ENCODE measurements at regions not wholly inside any gene's neighbourhood (a gene's known extent, or its start where the extent isn't known, plus 50 kb on each side); places are given as distances from the start of the nearest gene placed in this dataset.

GRCh38 chr1:168926236-168926635, 180.3 kb upstream of the ATP1B1 start:
- no peak for TF ChIP-seq CTCF (conservative IDR thresholded peaks at IDR 0.05; ENCODE audit: control insufficient read depth, insufficient read depth, low read depth, low read length)
- H3K4me3 ChIP-seq (ENCODE audit: control insufficient read depth, low read depth, low read length): no peak overlapping the region
- no peak for DNase-seq (ENCODE audit: low read depth)

- H3K4me3 ChIP-seq (ENCODE audit: control insufficient read depth, low read depth, low read length): no peak overlapping the region
- DNase-seq (ENCODE audit: low read depth): peak; percentile 61
- TF ChIP-seq CTCF (conservative IDR thresholded peaks at IDR 0.05; ENCODE audit: control insufficient read depth, insufficient read depth, low read depth, low read length): no peak
These were observed 174.0 kb upstream of the ATP1B1 start for GRCh38 chr1:168932539-168932938.

GRCh38 chr1:168933141-168933805, 173.2 kb upstream of the ATP1B1 start:
- H3K4me3 ChIP-seq (ENCODE audit: control insufficient read depth, low read depth, low read length): no peak overlapping the region
- DNase-seq (ENCODE audit: low read depth): no peak
- TF ChIP-seq CTCF (conservative IDR thresholded peaks at IDR 0.05; ENCODE audit: control insufficient read depth, insufficient read depth, low read depth, low read length): no peak

- no peak for DNase-seq (ENCODE audit: low read depth)
- no peak overlapping the region for H3K4me3 ChIP-seq (ENCODE audit: control insufficient read depth, low read depth, low read length)
- TF ChIP-seq CTCF (conservative IDR thresholded peaks at IDR 0.05; ENCODE audit: control insufficient read depth, insufficient read depth, low read depth, low read length): no peak
These were observed 167.2 kb upstream of the ATP1B1 start for GRCh38 chr1:168939110-168939946.

GRCh38 chr1:168939947-168940223, 166.6 kb upstream of the ATP1B1 start:
- TF ChIP-seq CTCF (conservative IDR thresholded peaks at IDR 0.05; ENCODE audit: control insufficient read depth, insufficient read depth, low read depth, low read length): no peak
- no peak overlapping the region for H3K4me3 ChIP-seq (ENCODE audit: control insufficient read depth, low read depth, low read length)
- DNase-seq (ENCODE audit: low read depth): no peak

GRCh38 chr1:168941640-168942039, 164.8 kb upstream of the ATP1B1 start:
- no peak for TF ChIP-seq CTCF (conservative IDR thresholded peaks at IDR 0.05; ENCODE audit: control insufficient read depth, insufficient read depth, low read depth, low read length)
- no peak overlapping the region for H3K4me3 ChIP-seq (ENCODE audit: control insufficient read depth, low read depth, low read length)
- DNase-seq (ENCODE audit: low read depth): no peak
